IMR-90 (cell line): ENCODE measurements at regions not wholly inside any gene's neighbourhood (a gene's known extent, or its start where the extent isn't known, plus 50 kb on each side); places are given as distances from the start of the nearest gene placed in this dataset.

Experiments used
- ATAC-seq: fragments of 200-7000 bp; cut with Tn5 transposase; 2 replicates; pipeline ENCODE4 v1.9.1; 2020; ENCODE audit warnings: low read depth, mild to moderate bottlenecking, moderate library complexity
- BruUV-seq: library from RNA; stranded (reverse); fragments of 400-500 nt; replicated peaks from 2 replicates; lab custom pipeline; 2021; lab: Mats Ljungman, UMichigan
- CTCF ChIA-PET: fragments of 300-600 bp; formaldehyde crosslinking; extraction: SDS; loops from one replicate; lab custom pipeline; 2021; ENCODE audit warnings: antibody characterized with exemption; lab: Yijun Ruan, JAX
- POLR2A ChIA-PET: fragments of 300-600 bp; sonication (Branson Sonifier 250); formaldehyde crosslinking; loops from one replicate; lab custom pipeline; 2022; ENCODE audit warnings: antibody characterized with exemption; ENCODE audit not compliant: unreplicated experiment; lab: Charles Lee
- DNase-seq: peaks from one replicate; pipeline ENCODE4 v3.0.0; 2013
- H2AFZ ChIP-seq: replicated peaks from 2 replicates; pipeline ENCODE3; 2013; ENCODE audit warnings: low read length, mild to moderate bottlenecking; ENCODE audit not compliant: poor library complexity
- H2AK5ac ChIP-seq: 2 replicates; pipeline ENCODE4 v1.6.1; 2013; ENCODE audit warnings: low read depth, low read length, inconsistent platforms
- H2AK9ac ChIP-seq: replicated peaks from 2 replicates; pipeline ENCODE3; 2013; ENCODE audit warnings: mild to moderate bottlenecking, low read depth, low read length, moderate library complexity; ENCODE audit not compliant: poor library complexity
- H2BK120ac ChIP-seq: 2 replicates; pipeline ENCODE4 v1.6.1; 2013; ENCODE audit warnings: low read depth, low read length, inconsistent platforms
- H2BK15ac ChIP-seq: 3 replicates; pipeline ENCODE4 v1.6.1; 2013; ENCODE audit warnings: low read depth, low read length, inconsistent platforms
- H2BK20ac ChIP-seq: 2 replicates; pipeline ENCODE4 v1.6.1; 2013; ENCODE audit warnings: low read depth, mild to moderate bottlenecking, inconsistent platforms, low read length, moderate library complexity
- H2BK5ac ChIP-seq: 2 replicates; pipeline ENCODE4 v1.6.1; 2013; ENCODE audit warnings: mild to moderate bottlenecking, low read depth, low read length, inconsistent platforms; ENCODE audit not compliant: poor library complexity, severe bottlenecking
- H3K14ac ChIP-seq: replicated peaks from 2 replicates; pipeline ENCODE4 v1.6.1; 2013; ENCODE audit warnings: low read depth, low read length, inconsistent platforms
- H3K18ac ChIP-seq: 2 replicates; pipeline ENCODE4 v1.6.1; 2013; ENCODE audit warnings: low read depth, low read length, control low read depth
- H3K23ac ChIP-seq: 2 replicates; pipeline ENCODE4 v1.6.1; 2013; ENCODE audit warnings: low read depth, low read length, inconsistent platforms
- H3K27ac ChIP-seq: 2 replicates; pipeline ENCODE4 v1.5.1; 2013; ENCODE audit warnings: mild to moderate bottlenecking, control low read depth, low read length; ENCODE audit not compliant: insufficient read depth
- H3K27me3 ChIP-seq: 2 replicates; pipeline ENCODE4 v1.6.1; 2013; ENCODE audit warnings: low read length; ENCODE audit not compliant: control insufficient read depth, insufficient read depth
- H3K36me3 ChIP-seq: 2 replicates; pipeline ENCODE4 v1.6.1; 2013; ENCODE audit warnings: low read length, mixed read lengths; ENCODE audit not compliant: control insufficient read depth, insufficient read depth
- H3K4ac ChIP-seq: 2 replicates; pipeline ENCODE4 v1.6.1; 2013; ENCODE audit warnings: low read depth, low read length, inconsistent platforms
- H3K4me1 ChIP-seq: 2 replicates; pipeline ENCODE4 v1.6.1; 2013; ENCODE audit warnings: low read length, mixed read lengths; ENCODE audit not compliant: control insufficient read depth, insufficient read depth
- H3K4me2 ChIP-seq: 2 replicates; pipeline ENCODE4 v1.6.1; 2013; ENCODE audit warnings: low read depth, mild to moderate bottlenecking, control low read depth, low read length, moderate library complexity
- H3K4me3 ChIP-seq: 2 replicates; pipeline ENCODE4 v1.5.1; 2013; ENCODE audit warnings: low read depth, mild to moderate bottlenecking, control low read depth, low read length, moderate library complexity; ENCODE audit not compliant: insufficient read depth
- H3K56ac ChIP-seq: 2 replicates; pipeline ENCODE4 v1.6.1; 2013; ENCODE audit warnings: low read length, inconsistent platforms; ENCODE audit not compliant: insufficient read depth; ENCODE audit errors: extremely low read depth
- H3K79me1 ChIP-seq, 2 experiments: 2 replicates each; pipeline ENCODE4 v1.6.1; 2013; ENCODE audit warnings: low read length in 2 of 2, inconsistent platforms in 1 of 2, low read depth in 1 of 2
- H3K9ac ChIP-seq: 2 replicates; pipeline ENCODE4 v1.6.1; 2013; ENCODE audit warnings: low read depth, low read length, control low read depth
- H3K9me1 ChIP-seq: 2 replicates; pipeline ENCODE4 v1.6.1; 2013; ENCODE audit warnings: low read length, inconsistent platforms; ENCODE audit not compliant: insufficient read depth
- H3K9me3 ChIP-seq: 2 replicates; pipeline ENCODE4 v1.6.1; 2013; ENCODE audit warnings: low read length; ENCODE audit not compliant: control insufficient read depth, insufficient read depth
- H4K20me1 ChIP-seq: 2 replicates; pipeline ENCODE4 v1.6.1; 2013; ENCODE audit warnings: low read length, inconsistent platforms; ENCODE audit not compliant: insufficient read depth
- H4K5ac ChIP-seq: 2 replicates; pipeline ENCODE4 v1.6.1; 2013; ENCODE audit warnings: mild to moderate bottlenecking, low read depth, low read length, control low read depth
- H4K8ac ChIP-seq, 2 experiments: 2 replicates each; pipeline ENCODE4 v1.6.1; 2013; ENCODE audit warnings: low read depth in 2 of 2, low read length in 2 of 2, control low read depth in 1 of 2, inconsistent platforms in 1 of 2
- H4K91ac ChIP-seq: 2 replicates; pipeline ENCODE4 v1.6.1; 2013; ENCODE audit warnings: low read depth, low read length, inconsistent platforms; ENCODE audit not compliant: insufficient read depth
- CTCF ChIP-seq: conservative IDR thresholded peaks from 2 replicates; pipeline ENCODE4 v1.5.1; 2012; ENCODE audit warnings: mild to moderate bottlenecking, low read depth, low read length, improper control_type of control experiment
- FOS ChIP-seq: fragments of 150-350 bp; IDR thresholded peaks from 2 replicates; pipeline ENCODE4 v1.6.1; 2016; ENCODE audit warnings: low read depth, low read length
- MAZ ChIP-seq: IDR thresholded peaks from 2 replicates; pipeline ENCODE4 v1.6.1; 2012; ENCODE audit warnings: low read depth, mild to moderate bottlenecking, low read length, improper control_type of control experiment, moderate library complexity, borderline replicate concordance
- MXI1 ChIP-seq: IDR thresholded peaks from 2 replicates; pipeline ENCODE4 v1.6.1; 2012; ENCODE audit warnings: low read depth, mild to moderate bottlenecking, low read length, moderate library complexity, borderline replicate concordance
- RAD21 ChIP-seq: IDR thresholded peaks from 2 replicates; pipeline ENCODE4 v1.6.1; 2012; ENCODE audit warnings: low read length, improper control_type of control experiment
- SMC3 ChIP-seq: fragments of 150-350 bp; IDR thresholded peaks from 2 replicates; pipeline ENCODE4 v1.6.1; 2016; ENCODE audit warnings: low read depth, mild to moderate bottlenecking, antibody characterized with exemption, low read length, moderate library complexity
- WGBS, 2 experiments: methylation state at CpG; one replicate each; pipeline versions ENCODE4 v1.1.5 to v1.1.7; 2013; ENCODE audit warnings: missing lambda C conversion rate in 2 of 2; ENCODE audit not compliant: insufficient read length in 1 of 2; ENCODE audit errors: extremely low coverage in 2 of 2; 5-methylcytosine and 5-hydroxymethylcytosine counted together
- dilution Hi-C: fragments of 300-500 bp; cut with HindIII; formaldehyde crosslinking; loops from one replicate; pipeline ENCODE4 v1.14.3; 2018; ENCODE audit warnings: low sequenced_read_pairs; ENCODE audit not compliant: unreplicated experiment
- in situ Hi-C: fragments of 300-500 bp; cut with MboI; formaldehyde crosslinking; loops from 3 replicates; pipeline ENCODE4 v1.14.3; 2019; ENCODE audit warnings: low sequenced_read_pairs, inconsistent platforms, mixed read lengths
- intact Hi-C: fragments of 100-400 bp; cut with micrococcal nuclease; formaldehyde crosslinking; loops from 2 replicates; pipeline ENCODE4 v1.10.0; 2022

- Histone ChIP-seq H3K4me1 (no peaks in the 10 kb centered on the region), H3K4me2 (no peak overlapping the region), H3K27ac (no peak overlapping the region), H4K5ac (no peak overlapping the region), H4K20me1 (no peaks in the 10 kb centered on the region), H2BK15ac (no peak overlapping the region), H3K9me1 (no peaks in the 10 kb centered on the region), H3K4me3 (no peak overlapping the region), H3K18ac (no peak overlapping the region), H3K56ac (no peak overlapping the region), H2BK5ac (no peak overlapping the region), H3K36me3 (no peaks in the 10 kb centered on the region), H2AFZ (peak overlapping the region; percentile 43), H3K27me3 (no peaks in the 10 kb centered on the region), H3K79me1 (no peaks in the 10 kb centered on the region), H2AK9ac (no peak overlapping the region), H2BK20ac (no peak overlapping the region), H2BK120ac (no peak overlapping the region), H2AK5ac (no peak overlapping the region), H4K8ac (no peak overlapping the region), H3K9me3 (peaks cover 2% of the 10 kb centered on the region; the same call in 1 of the 2 replicates), H3K9ac (no peak overlapping the region), H3K14ac (no peak overlapping the region), H3K23ac (no peak overlapping the region), H3K4ac (no peak overlapping the region), H4K91ac (no peak overlapping the region)
- ChIA-PET POLR2A (no interaction called here), CTCF (no interaction called here)
- whole genome bisulfite sequencing, 2 experiments: no CpG with 5 or more reads among the region's 4 CpGs
- BruUV-seq: no TSS peak
- intact Hi-C loops (no loop called here), in situ Hi-C loops (no loop called here), dilution Hi-C loops (no loop called here)
- no peak for ATAC-seq
- TF ChIP-seq RAD21 (peak; percentile 27; the same call in 1 of the 2 replicates), SMC3 (peak; percentile 21; the same call in 1 of the 2 replicates), CTCF (peak; percentile 27; the same call in 1 of the 2 replicates), MXI1 (no peak), FOS (no peak), MAZ (no peak)
- no peak for DNase-seq
These were observed 157.4 kb upstream of the RGPD4 start for GRCh38 chr2:107669335-107669734.
